Endothelial cell (in vitro differentiated cells): ENCODE measurements at regions not wholly inside any gene's neighbourhood (a gene's known extent, or its start where the extent isn't known, plus 50 kb on each side); places are given as distances from the start of the nearest gene placed in this dataset.

ENCODE experiments used
- DNase-seq: peaks from one replicate; pipeline ENCODE4 v3.0.0; 2021; ENCODE audit warnings: low spot score
- H3K27ac Mint-ChIP-seq: one replicate; pipeline ENCODE4 v1.8.0; 2021; ENCODE audit warnings: mixed read lengths, inconsistent platforms; ENCODE audit not compliant: unreplicated experiment
- H3K27me3 Mint-ChIP-seq: one replicate; pipeline ENCODE4 v1.8.0; 2021; ENCODE audit warnings: mild to moderate bottlenecking, moderate library complexity, mixed read lengths, inconsistent platforms; ENCODE audit not compliant: unreplicated experiment
- H3K36me3 Mint-ChIP-seq: one replicate; pipeline ENCODE4 v1.8.0; 2021; ENCODE audit warnings: mild to moderate bottlenecking, low read depth, mixed read lengths, inconsistent platforms; ENCODE audit not compliant: unreplicated experiment
- H3K4me1 Mint-ChIP-seq: one replicate; pipeline ENCODE4 v1.8.0; 2021; ENCODE audit warnings: mild to moderate bottlenecking, mixed read lengths, inconsistent platforms; ENCODE audit not compliant: unreplicated experiment
- H3K4me3 Mint-ChIP-seq: one replicate; pipeline ENCODE4 v1.8.0; 2021; ENCODE audit warnings: mild to moderate bottlenecking, mixed read lengths, inconsistent platforms; ENCODE audit not compliant: unreplicated experiment
- H3K9me3 Mint-ChIP-seq: one replicate; pipeline ENCODE4 v1.8.0; 2021; ENCODE audit warnings: mixed read lengths, inconsistent platforms; ENCODE audit not compliant: unreplicated experiment
- TF ChIP-seq, protein P1 (sequence below): fragments of 200-600 bp; sonication (generic); IDR thresholded peaks from one replicate; pipeline ENCODE4 v1.5.0; 2021; ENCODE audit warnings: antibody characterized with exemption; ENCODE audit not compliant: unreplicated experiment

DNA sequence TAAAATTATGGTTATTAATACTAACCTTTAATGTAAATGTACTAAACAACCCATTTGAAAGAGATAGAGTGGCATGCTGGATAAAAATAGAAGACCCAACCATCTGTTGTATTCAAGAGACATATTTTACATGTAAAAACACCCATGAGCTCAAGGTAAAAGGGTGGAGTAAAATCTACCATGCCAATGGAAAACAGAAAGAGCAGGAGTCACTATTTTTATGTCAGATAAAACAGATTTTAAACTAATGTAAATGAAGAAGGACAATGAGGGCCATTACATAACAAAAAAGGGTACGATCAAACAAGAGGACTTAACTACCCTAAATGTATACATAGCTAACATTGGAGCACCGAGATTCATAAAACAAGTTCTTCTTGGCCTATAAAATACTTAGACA lies 66.3 kb downstream of the ITM2A start:
- Mint-ChIP-seq H3K4me1 (no peaks in the 10 kb centered on the region), H3K27me3 (no peaks in the 10 kb centered on the region), H3K27ac (no peak overlapping the region), H3K4me3 (no peak overlapping the region), H3K36me3 (no peaks in the 10 kb centered on the region), H3K9me3 (no peaks in the 10 kb centered on the region)
- TF ChIP-seq, protein P1, sequence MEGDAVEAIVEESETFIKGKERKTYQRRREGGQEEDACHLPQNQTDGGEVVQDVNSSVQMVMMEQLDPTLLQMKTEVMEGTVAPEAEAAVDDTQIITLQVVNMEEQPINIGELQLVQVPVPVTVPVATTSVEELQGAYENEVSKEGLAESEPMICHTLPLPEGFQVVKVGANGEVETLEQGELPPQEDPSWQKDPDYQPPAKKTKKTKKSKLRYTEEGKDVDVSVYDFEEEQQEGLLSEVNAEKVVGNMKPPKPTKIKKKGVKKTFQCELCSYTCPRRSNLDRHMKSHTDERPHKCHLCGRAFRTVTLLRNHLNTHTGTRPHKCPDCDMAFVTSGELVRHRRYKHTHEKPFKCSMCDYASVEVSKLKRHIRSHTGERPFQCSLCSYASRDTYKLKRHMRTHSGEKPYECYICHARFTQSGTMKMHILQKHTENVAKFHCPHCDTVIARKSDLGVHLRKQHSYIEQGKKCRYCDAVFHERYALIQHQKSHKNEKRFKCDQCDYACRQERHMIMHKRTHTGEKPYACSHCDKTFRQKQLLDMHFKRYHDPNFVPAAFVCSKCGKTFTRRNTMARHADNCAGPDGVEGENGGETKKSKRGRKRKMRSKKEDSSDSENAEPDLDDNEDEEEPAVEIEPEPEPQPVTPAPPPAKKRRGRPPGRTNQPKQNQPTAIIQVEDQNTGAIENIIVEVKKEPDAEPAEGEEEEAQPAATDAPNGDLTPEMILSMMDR = no peak
- no peak for DNase-seq

DNA sequence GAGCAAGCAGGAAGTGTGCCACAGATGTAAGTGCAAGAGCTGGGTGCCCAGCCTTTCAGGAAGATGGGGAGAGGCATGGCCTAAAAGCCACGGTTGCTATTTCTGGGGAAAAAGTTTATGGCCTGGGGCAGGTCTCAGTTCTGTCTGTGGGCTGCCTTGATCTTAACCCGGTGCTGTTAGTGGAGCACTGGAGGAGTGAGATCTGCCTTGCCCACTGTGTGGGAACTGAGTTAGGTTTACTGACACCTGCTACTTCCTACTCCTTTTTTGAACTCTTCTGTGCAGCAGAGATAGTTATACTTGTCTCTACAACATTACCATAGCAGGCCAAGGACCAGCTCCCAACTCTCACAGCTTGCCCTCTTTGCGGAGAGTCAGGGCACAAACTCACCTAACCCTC lies 76.5 kb downstream of the ITM2A start:
- H3K4me3 Mint-ChIP-seq = no peak overlapping the region
- peaks cover 14% of the 10 kb centered on the region for H3K4me1 Mint-ChIP-seq
- H3K36me3 Mint-ChIP-seq = no peaks in the 10 kb centered on the region
- H3K27ac Mint-ChIP-seq = no peak overlapping the region
- peaks cover 4% of the 10 kb centered on the region for H3K27me3 Mint-ChIP-seq
- no peak for DNase-seq
- TF ChIP-seq, protein P1 = no peak
- no peaks in the 10 kb centered on the region for H3K9me3 Mint-ChIP-seq

DNA sequence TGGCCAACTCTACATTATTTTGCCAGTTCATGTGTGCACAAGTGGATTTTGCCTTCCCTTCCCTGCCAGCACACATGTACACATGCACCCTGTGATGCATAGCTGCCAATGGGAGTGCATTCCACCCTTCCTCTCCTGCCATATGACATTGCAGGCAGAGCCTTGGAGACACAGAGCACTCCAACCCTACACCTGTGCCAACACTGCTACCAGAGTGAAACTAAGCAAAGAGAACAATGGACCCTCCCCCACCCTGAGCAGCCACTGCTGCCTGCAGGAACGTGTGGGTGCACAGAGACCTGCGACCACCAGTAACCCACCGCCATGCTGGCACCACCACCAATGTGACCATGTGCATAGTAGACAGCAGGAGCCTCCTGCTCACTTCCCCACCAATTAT lies 78.4 kb downstream of the ITM2A start:
- Mint-ChIP-seq H3K36me3 (no peaks in the 10 kb centered on the region), H3K4me3 (no peak overlapping the region), H3K4me1 (peaks cover 14% of the 10 kb centered on the region), H3K27me3 (peaks cover 4% of the 10 kb centered on the region), H3K9me3 (no peaks in the 10 kb centered on the region), H3K27ac (no peak overlapping the region)
- TF ChIP-seq, protein P1 = no peak
- no peak for DNase-seq

DNA sequence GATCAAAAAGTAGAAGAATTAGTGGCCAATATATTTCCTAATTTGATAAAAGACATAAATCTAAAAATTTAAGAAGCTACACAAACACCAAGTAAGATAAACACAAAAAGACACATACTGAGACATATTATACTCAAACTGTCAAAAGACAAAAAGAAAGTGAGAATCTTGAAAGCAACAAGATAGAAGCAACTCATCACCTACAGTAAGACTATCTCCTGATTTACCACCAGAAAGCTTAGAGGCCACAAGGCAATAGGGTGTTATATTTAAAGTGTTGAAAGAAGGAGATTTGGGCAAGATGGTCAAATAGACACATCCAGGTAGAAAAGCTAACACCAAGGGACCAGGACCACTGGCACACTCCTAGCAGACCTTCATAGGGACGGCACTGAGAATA lies 79.4 kb downstream of the ITM2A start:
- TF ChIP-seq, protein P1 = no peak

DNA sequence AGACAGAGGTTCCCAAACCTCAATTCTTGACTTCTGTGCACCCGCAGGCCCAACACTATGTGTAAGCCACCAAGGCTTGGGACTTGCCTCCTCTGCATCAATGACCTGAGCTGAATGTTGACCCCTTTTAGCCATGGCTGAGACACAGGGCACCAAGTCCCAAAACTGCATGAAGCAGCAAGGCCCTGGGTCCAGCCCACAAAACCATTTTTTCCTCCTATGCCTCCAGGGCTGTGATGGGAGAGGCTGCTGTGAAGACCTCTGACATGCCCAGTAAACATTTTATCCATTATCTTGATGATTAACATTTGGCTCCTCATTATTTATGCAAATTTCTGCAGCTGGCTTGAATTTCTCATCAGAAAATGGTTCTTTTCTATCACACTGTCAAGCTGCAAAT lies 85.4 kb downstream of the ITM2A start:
- no peak for DNase-seq
- H3K4me3 Mint-ChIP-seq = no peak overlapping the region
- H3K36me3 Mint-ChIP-seq = peaks cover 7% of the 10 kb centered on the region
- H3K9me3 Mint-ChIP-seq = no peaks in the 10 kb centered on the region
- TF ChIP-seq, protein P1 = no peak
- H3K27ac Mint-ChIP-seq = no peak overlapping the region
- peaks cover 4% of the 10 kb centered on the region for H3K4me1 Mint-ChIP-seq
- peaks cover 1% of the 10 kb centered on the region for H3K27me3 Mint-ChIP-seq

More for the DNA sequence above, 79.4 kb downstream of the ITM2A start:
- H3K36me3 Mint-ChIP-seq = no peaks in the 10 kb centered on the region
- no peak overlapping the region for H3K27ac Mint-ChIP-seq
- peaks cover 4% of the 10 kb centered on the region for H3K27me3 Mint-ChIP-seq
- no peaks in the 10 kb centered on the region for H3K9me3 Mint-ChIP-seq
- H3K4me1 Mint-ChIP-seq = peaks cover 14% of the 10 kb centered on the region
- H3K4me3 Mint-ChIP-seq = no peak overlapping the region
- no peak for DNase-seq
